IMR-90 (cell line): ENCODE measurements at regions not wholly inside any gene's neighbourhood (a gene's known extent, or its start where the extent isn't known, plus 50 kb on each side); places are given as distances from the start of the nearest gene placed in this dataset.

ENCODE experiments used
- MAFK ChIP-seq: IDR thresholded peaks from 2 replicates; pipeline ENCODE4 v1.6.1; 2012; ENCODE audit warnings: low read depth, low read length, improper control_type of control experiment
- POLR2A ChIP-seq: IDR thresholded peaks from 2 replicates; pipeline ENCODE4 v1.6.1; 2012; ENCODE audit warnings: mild to moderate bottlenecking, low read depth, low read length
- TF ChIP-seq, protein P1 (sequence below): conservative IDR thresholded peaks from 2 replicates; pipeline ENCODE4 v1.5.1; 2012; ENCODE audit warnings: mild to moderate bottlenecking, low read depth, low read length, improper control_type of control experiment

DNA sequence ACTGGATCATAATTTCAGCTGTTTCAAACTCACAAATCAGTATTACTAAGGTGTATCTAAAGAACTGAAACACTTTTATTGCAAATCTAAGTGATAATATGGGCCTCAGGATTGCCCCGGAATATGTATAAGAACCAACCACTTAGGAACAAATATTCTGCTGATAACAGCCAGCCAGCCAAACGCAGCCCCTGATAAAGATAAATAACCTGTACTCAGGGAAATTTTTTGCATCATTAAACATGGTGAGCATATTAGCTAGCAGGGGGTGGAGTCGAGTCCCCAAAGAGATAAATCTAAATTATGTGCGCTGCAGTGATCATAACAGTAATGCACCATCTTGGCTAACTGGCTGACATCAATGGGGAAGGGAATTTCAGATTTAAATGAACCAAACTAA lies 410.2 kb upstream of the MAP3K7 start:
- TF ChIP-seq, protein P1, sequence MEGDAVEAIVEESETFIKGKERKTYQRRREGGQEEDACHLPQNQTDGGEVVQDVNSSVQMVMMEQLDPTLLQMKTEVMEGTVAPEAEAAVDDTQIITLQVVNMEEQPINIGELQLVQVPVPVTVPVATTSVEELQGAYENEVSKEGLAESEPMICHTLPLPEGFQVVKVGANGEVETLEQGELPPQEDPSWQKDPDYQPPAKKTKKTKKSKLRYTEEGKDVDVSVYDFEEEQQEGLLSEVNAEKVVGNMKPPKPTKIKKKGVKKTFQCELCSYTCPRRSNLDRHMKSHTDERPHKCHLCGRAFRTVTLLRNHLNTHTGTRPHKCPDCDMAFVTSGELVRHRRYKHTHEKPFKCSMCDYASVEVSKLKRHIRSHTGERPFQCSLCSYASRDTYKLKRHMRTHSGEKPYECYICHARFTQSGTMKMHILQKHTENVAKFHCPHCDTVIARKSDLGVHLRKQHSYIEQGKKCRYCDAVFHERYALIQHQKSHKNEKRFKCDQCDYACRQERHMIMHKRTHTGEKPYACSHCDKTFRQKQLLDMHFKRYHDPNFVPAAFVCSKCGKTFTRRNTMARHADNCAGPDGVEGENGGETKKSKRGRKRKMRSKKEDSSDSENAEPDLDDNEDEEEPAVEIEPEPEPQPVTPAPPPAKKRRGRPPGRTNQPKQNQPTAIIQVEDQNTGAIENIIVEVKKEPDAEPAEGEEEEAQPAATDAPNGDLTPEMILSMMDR: no peak
- TF ChIP-seq POLR2A: no peak
- no peak for TF ChIP-seq MAFK
